CD4-positive, alpha-beta T cell treated with Interleukin-17A for 1 hour (primary cell): ENCODE measurements at regions not wholly inside any gene's neighbourhood (a gene's known extent, or its start where the extent isn't known, plus 50 kb on each side); places are given as distances from the start of the nearest gene placed in this dataset.

Experiments used
- DNase-seq: peaks from one replicate; pipeline ENCODE4 v3.0.0-alpha.2; 2020

DNA sequence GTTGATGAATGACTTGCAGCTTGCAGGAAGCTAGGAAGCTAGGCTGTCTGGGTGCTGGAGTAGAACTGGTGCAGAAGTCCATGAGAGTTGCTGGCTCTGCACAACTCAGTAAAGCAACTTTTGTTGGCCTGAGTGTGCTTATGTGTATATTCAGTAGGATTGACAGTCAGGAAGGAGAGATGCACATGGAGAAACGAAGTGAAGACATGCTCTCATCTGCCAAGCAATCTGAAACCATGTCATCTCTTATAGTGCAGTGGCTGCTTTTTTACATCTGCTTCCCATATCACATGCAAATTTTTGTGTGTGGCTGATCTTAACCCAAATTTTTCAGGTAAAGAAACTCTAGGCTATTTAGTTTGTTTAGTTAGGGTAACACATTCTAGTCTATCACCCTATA is 252.4 kb upstream of the HS3ST5 start:
- DNase-seq: no peak

- DNase-seq: no peak
Observed at GRCh38 chr6:114592506-114592905, 249.7 kb upstream of the HS3ST5 start.

DNA sequence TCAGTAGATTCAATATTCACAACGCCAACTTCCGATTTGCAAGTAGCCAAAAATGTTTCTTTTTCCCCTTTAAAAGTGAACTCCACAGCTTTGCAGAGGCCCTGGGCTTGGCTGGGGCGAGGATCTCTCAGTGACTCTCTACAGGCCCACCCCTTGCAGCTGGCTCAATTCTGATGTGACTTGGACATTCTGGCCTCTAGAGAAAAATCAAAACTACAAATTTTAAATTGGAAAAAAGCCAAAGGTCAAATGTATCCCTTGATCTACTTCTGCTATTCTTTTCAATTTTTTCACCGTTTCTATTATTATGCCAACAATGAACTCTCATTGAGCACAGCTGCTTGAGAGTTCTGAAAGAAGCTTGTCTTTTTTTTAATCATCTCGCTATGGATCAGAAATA is 245.9 kb upstream of the HS3ST5 start:
- no peak for DNase-seq

DNA sequence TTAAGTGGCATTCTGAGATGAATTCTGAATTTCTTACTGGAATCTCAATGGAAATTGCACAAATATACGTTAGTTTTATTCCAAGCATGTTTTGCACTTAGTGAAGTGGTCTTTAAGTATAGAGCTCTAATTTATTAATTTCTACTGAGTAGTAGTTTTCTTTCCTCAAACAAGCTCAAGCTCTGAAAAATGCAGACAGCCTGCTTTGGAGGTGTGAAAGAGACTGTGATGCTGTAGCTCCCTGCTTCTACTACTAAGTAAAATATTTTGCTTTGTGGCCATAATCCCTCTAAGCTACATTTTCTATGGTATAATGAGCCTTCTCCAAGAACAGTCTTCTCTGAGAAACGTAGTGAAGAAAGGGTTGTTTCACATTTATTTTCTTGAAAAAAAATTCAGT is 243.5 kb upstream of the HS3ST5 start:
- no peak for DNase-seq

DNA sequence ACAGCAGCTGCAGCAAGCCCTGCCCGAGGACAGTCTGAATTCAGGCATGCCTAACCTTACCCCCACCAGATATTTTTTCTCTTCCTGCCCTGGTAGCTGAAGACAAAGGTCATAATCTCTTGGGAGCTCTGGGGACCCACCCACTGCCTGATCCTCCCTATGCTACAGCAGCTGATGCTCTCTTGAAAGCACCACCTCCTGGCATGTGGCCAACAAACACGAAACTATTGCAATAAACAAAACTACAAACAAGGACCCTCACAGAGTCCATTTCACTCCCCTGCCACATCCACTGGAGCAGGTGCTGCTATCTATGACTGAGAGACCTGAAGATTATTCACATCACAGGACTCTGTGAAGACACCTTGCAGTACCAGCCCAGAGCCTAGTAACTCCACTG is 238.5 kb upstream of the HS3ST5 start:
- DNase-seq: no peak

- no peak for DNase-seq
Observed at GRCh38 chr6:114580882-114581281, 238.1 kb upstream of the HS3ST5 start.

DNA sequence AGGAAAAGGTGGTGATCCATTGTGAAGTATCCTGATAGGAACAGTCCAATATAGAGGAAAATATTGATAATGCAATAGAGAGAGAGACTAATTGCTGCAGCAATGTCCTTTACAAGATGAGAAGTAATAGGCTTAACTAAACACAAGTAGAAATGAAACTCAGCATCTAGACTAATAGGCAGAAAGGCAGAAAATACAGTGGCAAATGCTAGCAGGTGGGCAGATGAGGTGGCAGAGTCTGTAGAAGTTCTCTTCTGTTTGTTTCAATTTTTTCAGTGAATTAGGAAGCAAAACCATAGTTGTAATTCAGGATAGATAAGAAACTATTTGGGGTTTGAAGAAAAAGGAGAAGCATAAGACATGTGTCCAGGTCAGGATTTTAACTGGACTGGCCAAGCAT is 236.7 kb upstream of the HS3ST5 start:
- DNase-seq: no peak

GRCh38 chr6:114577109-114577508 is 234.3 kb upstream of the HS3ST5 start:
- DNase-seq: no peak

DNA sequence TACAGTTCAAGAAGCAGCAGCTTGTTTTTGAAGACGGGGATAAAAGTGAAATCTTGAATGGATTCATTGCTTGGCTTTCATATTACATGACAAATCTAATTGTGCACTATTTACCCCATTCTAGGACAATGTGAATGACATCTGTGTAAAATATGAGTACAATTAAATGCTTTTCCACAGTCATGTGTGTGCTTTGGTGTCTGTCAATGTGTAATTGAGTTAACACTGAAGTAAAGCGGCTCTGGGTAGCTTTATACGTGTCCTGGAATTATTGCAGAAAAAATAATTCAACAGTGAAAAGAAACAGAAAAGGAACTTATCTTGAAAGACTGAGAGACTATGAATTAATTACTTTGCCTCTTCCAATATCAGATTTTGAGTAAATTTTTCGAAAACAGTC is 233.5 kb upstream of the HS3ST5 start:
- DNase-seq: no peak

- no peak for DNase-seq
Observed at GRCh38 chr6:114569669-114570068, 226.8 kb upstream of the HS3ST5 start.

DNA sequence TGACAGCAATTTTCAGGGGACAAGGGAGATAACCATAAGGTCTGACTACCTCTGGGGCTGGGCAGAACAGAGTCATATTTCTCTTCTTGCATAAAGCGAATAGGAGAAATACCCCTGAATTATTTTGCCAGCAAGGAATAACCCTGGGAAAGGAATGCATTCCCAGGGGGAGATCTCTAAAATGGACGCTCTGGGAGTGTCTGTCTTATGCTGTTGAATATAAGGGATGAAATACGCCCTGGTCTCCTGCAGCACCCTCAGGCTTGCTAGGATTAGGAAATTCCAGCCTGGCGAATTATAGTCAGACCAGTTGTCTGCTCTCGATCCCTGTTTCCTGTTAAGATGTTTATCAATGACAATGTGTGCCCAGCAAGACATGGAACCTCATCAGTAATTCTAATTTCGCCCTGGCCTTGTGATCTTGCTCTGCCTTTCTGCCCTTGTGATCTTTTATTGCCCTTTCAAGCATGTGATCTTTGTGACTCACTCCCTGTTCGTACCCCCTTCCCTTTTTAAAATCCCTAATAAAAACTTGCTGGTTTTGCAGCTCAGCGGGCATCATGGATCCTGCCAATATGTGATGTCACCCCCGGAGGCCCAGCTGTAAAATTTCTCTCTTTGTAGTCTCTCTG is 221.6 kb upstream of the HS3ST5 start:
- no peak for DNase-seq

DNA sequence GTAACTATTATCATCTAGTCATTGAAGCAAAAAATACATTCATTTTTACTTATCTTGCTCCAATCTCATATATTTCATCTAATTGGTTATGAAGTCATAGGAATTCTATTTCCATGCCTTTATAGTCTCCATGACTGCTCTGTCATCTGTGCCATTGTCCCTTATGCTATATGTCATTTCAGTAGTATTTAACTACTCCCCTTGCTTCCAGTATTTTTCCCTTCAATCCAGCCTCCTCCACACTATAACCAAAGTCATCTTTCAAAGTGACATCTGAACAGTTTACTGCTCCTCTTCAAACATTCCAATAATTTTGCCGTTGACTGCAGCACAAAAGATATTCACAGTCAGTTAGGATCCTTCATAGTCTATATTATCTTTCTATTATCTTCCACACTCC is 216.6 kb upstream of the HS3ST5 start:
- no peak for DNase-seq

GRCh38 chr6:114558153-114558552 is 215.3 kb upstream of the HS3ST5 start:
- DNase-seq: no peak

GRCh38 chr6:114556846-114557488 is 214.1 kb upstream of the HS3ST5 start:
- no peak for DNase-seq

GRCh38 chr6:114550316-114550715 is 207.5 kb upstream of the HS3ST5 start:
- DNase-seq: no peak

GRCh38 chr6:114543696-114544095 is 200.9 kb upstream of the HS3ST5 start:
- no peak for DNase-seq

DNA sequence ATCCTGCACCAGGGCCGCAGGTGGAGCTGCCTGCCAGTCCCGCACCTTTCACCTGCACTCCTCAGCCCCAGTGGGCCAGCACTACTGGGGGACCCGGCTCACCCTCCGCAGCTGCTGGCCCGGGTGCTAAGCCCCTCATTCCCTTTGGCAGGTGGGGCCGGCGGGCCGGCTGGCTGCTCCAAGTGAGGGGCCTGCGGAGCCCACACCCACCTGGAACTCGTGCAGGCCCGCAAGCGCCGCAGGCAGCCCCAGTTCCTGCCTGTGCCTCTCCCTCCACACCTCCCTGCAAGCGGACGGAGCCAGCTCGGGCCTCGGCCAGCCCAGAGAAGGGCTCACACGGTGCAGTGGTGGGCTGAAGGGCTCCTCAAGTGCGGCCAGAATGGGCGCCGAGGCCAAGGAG is 199.0 kb upstream of the HS3ST5 start:
- DNase-seq: no peak

GRCh38 chr6:114537977-114538376 is 195.2 kb upstream of the HS3ST5 start:
- no peak for DNase-seq

DNA sequence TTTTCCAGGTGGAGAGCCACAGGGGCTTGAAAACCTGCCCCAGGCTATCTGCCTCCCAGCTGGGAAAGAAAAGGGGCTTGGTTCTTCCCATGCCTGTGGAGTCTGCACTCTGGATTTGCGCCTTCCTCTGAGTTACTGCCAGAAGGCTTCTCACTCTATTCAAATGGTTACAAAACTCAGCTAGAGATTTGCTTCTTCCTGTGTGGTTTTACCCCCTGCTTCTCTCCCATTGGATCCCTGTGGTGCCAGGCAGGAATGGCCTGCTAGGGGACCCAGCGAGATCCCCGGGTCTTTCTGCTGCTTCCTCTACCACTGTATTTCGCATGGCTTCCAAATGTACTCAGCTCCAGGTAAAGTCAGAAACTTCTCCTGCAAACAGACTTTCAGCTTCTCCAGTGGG is 192.0 kb upstream of the HS3ST5 start:
- no peak for DNase-seq

DNA sequence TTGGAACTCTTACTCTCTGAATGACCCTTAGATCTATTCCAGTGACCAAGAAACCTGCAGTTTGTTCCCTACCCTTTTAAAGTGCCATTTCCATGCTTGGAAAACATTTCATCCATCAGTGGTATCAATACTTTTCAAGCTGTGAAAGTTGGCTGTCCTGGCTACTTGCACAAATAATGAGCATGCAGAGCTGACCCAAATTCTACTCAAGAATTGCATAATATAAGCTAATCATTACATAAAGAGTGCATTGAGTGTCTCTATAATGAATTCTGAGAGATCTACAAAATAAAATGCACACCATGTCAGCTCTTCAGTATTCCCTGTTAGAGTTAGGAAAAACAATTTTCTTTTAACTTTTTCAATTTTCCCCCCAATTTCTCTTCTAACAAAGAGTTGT is 181.3 kb upstream of the HS3ST5 start:
- DNase-seq: no peak

DNA sequence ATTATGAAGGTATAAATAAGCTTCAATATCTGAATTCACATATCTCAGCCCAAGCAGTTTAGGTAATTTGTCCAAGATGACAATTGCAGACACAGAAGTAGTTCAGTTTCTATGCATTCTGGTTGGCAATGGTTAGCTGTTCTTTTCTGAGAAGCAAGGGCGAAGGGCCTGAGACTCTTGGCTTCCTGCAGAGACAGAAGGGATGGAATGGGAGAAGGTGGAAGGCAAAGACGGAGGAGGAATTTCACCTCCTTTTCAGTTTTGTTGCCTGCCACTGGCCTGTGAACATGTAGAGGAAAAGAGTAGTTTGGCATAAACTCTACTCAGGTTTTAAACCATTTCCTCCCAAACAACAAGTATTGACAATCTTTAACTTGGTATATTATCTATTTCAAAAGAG is 180.7 kb upstream of the HS3ST5 start:
- no peak for DNase-seq

DNA sequence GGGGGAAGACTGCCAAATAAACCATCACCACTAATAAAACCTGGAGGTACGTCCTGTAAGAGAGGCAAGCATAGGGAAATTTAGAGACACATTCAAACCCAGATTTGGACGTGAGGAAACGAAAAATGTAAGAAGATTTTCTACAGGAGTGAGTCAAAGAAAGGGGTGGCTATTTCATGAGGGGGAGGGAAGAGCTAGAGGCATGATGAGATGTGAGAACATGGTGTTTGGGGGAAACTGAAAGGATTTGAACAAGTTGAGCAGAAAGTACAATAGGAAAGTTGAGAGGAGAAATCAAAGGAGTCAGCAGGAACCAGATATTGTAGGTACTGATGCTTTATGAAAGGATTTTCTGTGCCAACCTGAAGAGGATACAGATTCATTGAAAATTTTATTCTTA is 179.1 kb upstream of the HS3ST5 start:
- DNase-seq: no peak

- DNase-seq: no peak
Observed at GRCh38 chr6:114520976-114521375, 178.2 kb upstream of the HS3ST5 start.

- no peak for DNase-seq
Observed at GRCh38 chr6:114514170-114514569, 171.3 kb upstream of the HS3ST5 start.

DNA sequence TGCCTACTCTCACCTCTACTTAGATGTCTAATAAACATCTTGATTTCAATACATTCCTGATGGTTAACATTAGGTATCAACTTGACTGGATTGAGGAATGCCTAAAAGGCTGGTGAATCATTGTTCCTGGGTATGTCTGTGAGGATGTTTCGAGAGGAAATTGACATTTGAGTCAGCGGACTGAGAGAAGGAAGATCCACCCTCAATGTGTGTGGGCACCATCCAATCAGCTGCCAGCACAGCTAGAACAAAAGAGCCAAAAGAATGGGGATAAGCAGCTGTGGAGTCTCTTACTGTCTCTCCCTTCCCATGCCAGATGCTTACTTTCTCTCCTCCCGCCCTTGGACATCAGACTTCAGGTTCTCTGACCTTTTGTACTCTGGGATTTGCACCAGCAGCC is 128.6 kb upstream of the HS3ST5 start:
- no peak for DNase-seq
